K562 (cell line): ENCODE measurements at regions not wholly inside any gene's neighbourhood (a gene's known extent, or its start where the extent isn't known, plus 50 kb on each side); places are given as distances from the start of the nearest gene placed in this dataset.
"Not testable (repeated sequence)": the region's sequence is repeated elsewhere in the genome, so short reads cannot be mapped to it uniquely, and the experiment has no call there.

Experiments
- ATAC-seq: fragments of 200-7000 bp; cut with Tn5 transposase; 3 replicates; pipeline ENCODE4 v1.9.1; 2020; ENCODE audit warnings: moderate library complexity
- BruUV-seq: library from RNA; stranded (reverse); fragments of 400-500 nt; replicated peaks from 2 replicates; lab custom pipeline; 2021; lab: Mats Ljungman, UMichigan
- CTCF ChIA-PET: fragments of 300-600 bp; formaldehyde crosslinking; extraction: SDS; loops from one replicate; lab custom pipeline; 2021; ENCODE audit warnings: low intra/inter-chr PET ratio; lab: Yijun Ruan, JAX
- POLR2A ChIA-PET: fragments of 300-600, 350-650 bp; sonication (Branson Sonifier 250); formaldehyde crosslinking; extraction: SDS; loops from one replicate; lab custom pipeline; 2021; ENCODE audit warnings: antibody characterized with exemption, inconsistent platforms; lab: Yijun Ruan, JAX
- DNase-seq, 4 experiments: peaks; one replicate each; pipeline versions ENCODE4 v3.0.0 to v3.0.0-alpha.2; 2011 to 2018; ENCODE audit warnings: low spot score in 3 of 4, mixed read lengths in 3 of 4; ENCODE audit errors: extremely low read depth in 1 of 4
- FAIRE-seq: peaks from 2 replicates; lab custom pipeline; 2011; peaks lifted over from hg19 to GRCh38; lab: Jason Lieb, UNC
- H2AFZ ChIP-seq: 2 replicates; pipeline ENCODE4 v1.6.0; 2011; ENCODE audit warnings: low read depth, low read length, control low read depth, inconsistent platforms
- H3K27ac ChIP-seq: fragments of 200-600 bp; 3 replicates; pipeline ENCODE4 v1.8.0; 2011; ENCODE audit warnings: low read depth, mild to moderate bottlenecking, control low read depth, inconsistent platforms, low read length, moderate library complexity, mixed read lengths; ENCODE audit errors: extremely low read depth
- H3K27me3 ChIP-seq, 2 experiments: fragments of 300-600 bp in 1 of 2; 2 replicates in 1 of 2; 3 replicates in 1 of 2; pipeline versions ENCODE4 v1.6.0 to v1.8.0; 2011; ENCODE audit warnings: inconsistent platforms in 2 of 2, low read length in 2 of 2, mild to moderate bottlenecking in 1 of 2, mixed read lengths in 1 of 2, moderate library complexity in 1 of 2; ENCODE audit not compliant: control insufficient read depth in 2 of 2, insufficient read depth in 2 of 2
- H3K36me3 ChIP-seq: fragments of 300-600 bp; 3 replicates; pipeline ENCODE4 v1.8.0; 2011; ENCODE audit warnings: mild to moderate bottlenecking, low read length, inconsistent platforms; ENCODE audit not compliant: control insufficient read depth, insufficient read depth
- H3K4me1 ChIP-seq, 2 experiments: fragments of 200-600 bp in 1 of 2; replicated peaks in 1 of 2; 2 replicates in 1 of 2; 3 replicates in 1 of 2; pipeline versions ENCODE4 v1.5.1 to v1.8.0; 2011; ENCODE audit warnings: inconsistent platforms in 2 of 2, low read length in 2 of 2, mild to moderate bottlenecking in 1 of 2, mixed read lengths in 1 of 2, moderate library complexity in 1 of 2; ENCODE audit not compliant: control insufficient read depth in 2 of 2, insufficient read depth in 2 of 2
- H3K4me2 ChIP-seq: 2 replicates; pipeline ENCODE4 v1.6.1; 2011; ENCODE audit warnings: low read length, control low read depth, inconsistent platforms, mixed read lengths; ENCODE audit not compliant: insufficient read depth
- H3K4me3 ChIP-seq: fragments of 200-600 bp; sonication (generic), shearing (Covaris generic); 2 replicates; pipeline ENCODE4 v1.5.1; 2016; ENCODE audit warnings: control low read depth, inconsistent platforms
- H3K79me2 ChIP-seq: fragments of 200-600 bp; 3 replicates; pipeline ENCODE4 v1.8.0; 2011; ENCODE audit warnings: low read length, inconsistent platforms; ENCODE audit not compliant: control insufficient read depth, insufficient read depth
- H3K9ac ChIP-seq, 2 experiments: 2 replicates each; pipeline versions ENCODE4 v1.6.0 to v1.6.1; 2011; ENCODE audit warnings: low read depth in 2 of 2, low read length in 2 of 2, control low read depth in 1 of 2, inconsistent platforms in 1 of 2, mild to moderate bottlenecking in 1 of 2, mixed read lengths in 1 of 2; ENCODE audit not compliant: insufficient read depth in 1 of 2
- H3K9me1 ChIP-seq: one replicate; pipeline ENCODE4 v1.6.0; 2011; ENCODE audit warnings: inconsistent platforms, mild to moderate bottlenecking, low read length, moderate library complexity; ENCODE audit not compliant: control insufficient read depth, insufficient read depth
- H3K9me3 ChIP-seq: replicated peaks from 2 replicates; pipeline ENCODE4 v1.5.1; 2011; ENCODE audit warnings: low read depth, low read length, inconsistent platforms; ENCODE audit not compliant: control insufficient read depth, insufficient read depth
- H4K20me1 ChIP-seq: replicated peaks from 2 replicates; pipeline ENCODE4 v1.6.1; 2011; ENCODE audit warnings: low read length, inconsistent platforms, mixed read lengths; ENCODE audit not compliant: control insufficient read depth, insufficient read depth
- ATF7 ChIP-seq: fragments of 450-650 bp; IDR thresholded peaks from 2 replicates; pipeline ENCODE4 v1.7.1; 2014; ENCODE audit warnings: mild to moderate bottlenecking, moderate library complexity
- CBX8 ChIP-seq: fragments of 200-600 bp; sonication (generic); IDR thresholded peaks from 2 replicates; pipeline ENCODE4 v1.6.1; 2012; ENCODE audit warnings: borderline replicate concordance, mixed run types, low read depth, mild to moderate bottlenecking, moderate library complexity, mixed read lengths, low read length, control low read depth, inconsistent platforms; ENCODE audit not compliant: poor library complexity, severe bottlenecking; ENCODE audit errors: extremely low read depth
- CCNT2 ChIP-seq: IDR thresholded peaks from 2 replicates; pipeline ENCODE4 v1.6.1; 2011; ENCODE audit warnings: borderline replicate concordance, low read depth, mild to moderate bottlenecking, moderate library complexity, mixed read lengths, low read length; ENCODE audit not compliant: insufficient read length; ENCODE audit errors: extremely low read depth
- CHD4 ChIP-seq: fragments of 200-600 bp; sonication (generic); IDR thresholded peaks from 3 replicates; pipeline ENCODE4 v1.6.1; 2012; ENCODE audit warnings: low read depth, mild to moderate bottlenecking, mixed read lengths, low read length, inconsistent platforms; ENCODE audit not compliant: insufficient read depth, insufficient replicate concordance, poor library complexity, severe bottlenecking
- FIP1L1 ChIP-seq: fragments of 200-400 bp; formaldehyde crosslinking; IDR thresholded peaks from 2 replicates; pipeline ENCODE4 v1.6.1; 2018; ENCODE audit warnings: mild to moderate bottlenecking, low read depth, low read length; ENCODE audit not compliant: poor library complexity, severe bottlenecking
- POLR2AphosphoS2 ChIP-seq: IDR thresholded peaks from 2 replicates; pipeline ENCODE4 v1.6.1; 2012; ENCODE audit warnings: low read length, improper control_type of control experiment
- SIN3B ChIP-seq: fragments of 450-650 bp; IDR thresholded peaks from 2 replicates; pipeline ENCODE4 v1.6.1; 2017; ENCODE audit warnings: low read depth, mild to moderate bottlenecking, moderate library complexity
- SMAD1 ChIP-seq: fragments of 150-350 bp; IDR thresholded peaks from 2 replicates; pipeline ENCODE4 v1.6.1; 2014; ENCODE audit warnings: low read length, low read depth; ENCODE audit not compliant: partially characterized antibody
- TGIF2 ChIP-seq: sonication (generic); formaldehyde crosslinking; IDR thresholded peaks from 2 replicates; pipeline ENCODE4 v1.8.1; 2022; ENCODE audit warnings: mild to moderate bottlenecking, missing genetic modification reagents, moderate library complexity
- TOE1 ChIP-seq, 2 experiments: fragments of 450-650 bp in 1 of 2; sonication (generic) in 1 of 2; formaldehyde crosslinking in 1 of 2; IDR thresholded peaks; 2 replicates each; pipeline versions ENCODE4 v1.7.1 to v1.8.0; 2016 to 2022; ENCODE audit warnings: borderline replicate concordance in 2 of 2, mild to moderate bottlenecking in 2 of 2, antibody characterized with exemption in 1 of 2, inconsistent platforms in 1 of 2, low read depth in 1 of 2, missing genetic modification reagents in 1 of 2, moderate library complexity in 1 of 2
- ZNF644 ChIP-seq: fragments of 200-800 bp; sonication (Bioruptor generic); IDR thresholded peaks from 2 replicates; pipeline ENCODE4 v1.6.1; 2016; ENCODE audit warnings: low read depth, missing genetic modification characterization, missing compliant biosample characterization
- WGBS: fragments of 100-300 bp; shearing (Covaris generic); methylation state at CpG from one replicate; pipeline ENCODE4 v1.1.6; 2016; ENCODE audit warnings: low coverage, mixed read lengths; ENCODE audit not compliant: insufficient coverage; ENCODE audit errors: missing lambda C conversion rate; 5-methylcytosine and 5-hydroxymethylcytosine counted together
- in situ Hi-C: fragments of 300-500 bp; cut with MboI; formaldehyde crosslinking; loops from 4 replicates; pipeline ENCODE4 v1.15.0; 2018; ENCODE audit warnings: inconsistent platforms, mixed read lengths
- intact Hi-C: fragments of 100-400 bp; cut with micrococcal nuclease; formaldehyde crosslinking; loops from 2 replicates; pipeline ENCODE4 v1.14.2; 2022
- TF ChIP-seq, protein P1 (sequence below): sonication (generic); formaldehyde crosslinking; IDR thresholded peaks from 2 replicates; pipeline ENCODE4 v1.8.0; 2023; ENCODE audit warnings: mild to moderate bottlenecking, missing genetic modification reagents

- H3K79me2 ChIP-seq: no peaks in the 10 kb centered on the region
- H2AFZ ChIP-seq: no peak overlapping the region
- TF ChIP-seq FIP1L1 (no peak), ZNF644 (no peak), CCNT2 (no peak), ATF7 (no peak), CHD4 (no peak), CBX8 (no peak), TGIF2 (CRISPR knock-in tag) (no peak), SMAD1 (no peak), POLR2AphosphoS2 (no peak), SIN3B (no peak), TOE1 (IDR thresholded peaks at IDR 0.05; ENCODE audit: borderline replicate concordance) (no peak), TOE1 (CRISPR knock-in tag; IDR thresholded peaks at IDR 0.05; ENCODE audit: borderline replicate concordance, low read depth) (no peak)
- TF ChIP-seq, protein P1, sequence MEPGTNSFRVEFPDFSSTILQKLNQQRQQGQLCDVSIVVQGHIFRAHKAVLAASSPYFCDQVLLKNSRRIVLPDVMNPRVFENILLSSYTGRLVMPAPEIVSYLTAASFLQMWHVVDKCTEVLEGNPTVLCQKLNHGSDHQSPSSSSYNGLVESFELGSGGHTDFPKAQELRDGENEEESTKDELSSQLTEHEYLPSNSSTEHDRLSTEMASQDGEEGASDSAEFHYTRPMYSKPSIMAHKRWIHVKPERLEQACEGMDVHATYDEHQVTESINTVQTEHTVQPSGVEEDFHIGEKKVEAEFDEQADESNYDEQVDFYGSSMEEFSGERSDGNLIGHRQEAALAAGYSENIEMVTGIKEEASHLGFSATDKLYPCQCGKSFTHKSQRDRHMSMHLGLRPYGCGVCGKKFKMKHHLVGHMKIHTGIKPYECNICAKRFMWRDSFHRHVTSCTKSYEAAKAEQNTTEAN (CRISPR knock-in tag): no peak
- TF ChIP-seq, all 486 proteins: peak for 0
- H3K4me3 ChIP-seq: no peak overlapping the region
- ATAC-seq: no peak
- no peaks in the 10 kb centered on the region for H3K36me3 ChIP-seq
- WGBS: 0% methylated on average over 2 of the region's 2 CpGs
- H3K4me2 ChIP-seq: no peak overlapping the region
- in situ Hi-C loops (no loop called here), intact Hi-C loops (no loop called here)
- no peak for DNase-seq
- H3K27me3 ChIP-seq: no peaks in the 10 kb centered on the region
- ChIA-PET POLR2A (no interaction called here), CTCF (no interaction called here)
- no peaks in the 10 kb centered on the region for H3K9me1 ChIP-seq
- no peaks in the 10 kb centered on the region for H3K4me1 ChIP-seq
- BruUV-seq: no TSS peak
- no peaks in the 10 kb centered on the region for H3K9me3 ChIP-seq
- no peak overlapping the region for H3K27ac ChIP-seq
- H4K20me1 ChIP-seq: no peaks in the 10 kb centered on the region
- no peak overlapping the region for H3K9ac ChIP-seq
- FAIRE-seq: no peak
Observed at GRCh38 chr13:55577847-55578210, 1562.9 kb upstream of the PRR20A start.

DNA sequence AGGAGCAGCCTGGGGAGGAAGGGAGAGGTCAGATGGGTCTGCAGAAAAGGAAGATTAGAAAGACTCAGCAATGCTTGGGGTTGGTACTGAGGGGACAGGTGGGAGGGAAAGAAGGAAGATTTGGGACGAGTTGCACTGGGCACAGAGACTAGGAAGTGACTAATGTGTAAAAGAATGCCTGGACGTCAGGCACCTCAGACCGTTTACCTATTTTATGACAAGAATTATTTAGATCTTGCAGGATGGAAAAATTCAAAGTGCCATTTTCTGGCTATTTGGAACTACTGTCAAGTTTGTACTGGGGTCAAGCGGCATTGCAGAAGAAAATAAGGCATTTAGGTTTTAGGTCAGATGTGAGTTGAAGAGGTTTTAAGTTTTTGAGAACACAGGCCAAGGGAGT, 1558.4 kb upstream of the PRR20A start:
- intact Hi-C loops, ATAC-seq, CTCF ChIA-PET, H3K36me3 ChIP-seq, DNase-seq, H3K4me3 ChIP-seq, H2AFZ ChIP-seq, H3K79me2 ChIP-seq, H4K20me1 ChIP-seq, H3K27me3 ChIP-seq, in situ Hi-C loops, H3K9me3 ChIP-seq, H3K9me1 ChIP-seq, H3K9ac ChIP-seq, FAIRE-seq, H3K4me2 ChIP-seq, POLR2A ChIA-PET, H3K4me1 ChIP-seq, H3K27ac ChIP-seq, BruUV-seq: not testable (repeated sequence)
- WGBS: 0% methylated on average over 1 of the region's 4 CpGs
